Activated T-helper 9 cell treated with anti-CD3 and anti-CD28 coated beads, Interleukin-2, amount 50 U/mL, for 16 hours (primary cell): ENCODE measurements at regions not wholly inside any gene's neighbourhood (a gene's known extent, or its start where the extent isn't known, plus 50 kb on each side); places are given as distances from the start of the nearest gene placed in this dataset.

Source experiments
- DNase-seq: peaks from one replicate; pipeline ENCODE4 v3.0.0-alpha.2; 2020; ENCODE audit warnings: low read depth

- no peak for DNase-seq
Observed at GRCh38 chr15:96225642-96226259, 104.7 kb upstream of the NR2F2 start.

DNA sequence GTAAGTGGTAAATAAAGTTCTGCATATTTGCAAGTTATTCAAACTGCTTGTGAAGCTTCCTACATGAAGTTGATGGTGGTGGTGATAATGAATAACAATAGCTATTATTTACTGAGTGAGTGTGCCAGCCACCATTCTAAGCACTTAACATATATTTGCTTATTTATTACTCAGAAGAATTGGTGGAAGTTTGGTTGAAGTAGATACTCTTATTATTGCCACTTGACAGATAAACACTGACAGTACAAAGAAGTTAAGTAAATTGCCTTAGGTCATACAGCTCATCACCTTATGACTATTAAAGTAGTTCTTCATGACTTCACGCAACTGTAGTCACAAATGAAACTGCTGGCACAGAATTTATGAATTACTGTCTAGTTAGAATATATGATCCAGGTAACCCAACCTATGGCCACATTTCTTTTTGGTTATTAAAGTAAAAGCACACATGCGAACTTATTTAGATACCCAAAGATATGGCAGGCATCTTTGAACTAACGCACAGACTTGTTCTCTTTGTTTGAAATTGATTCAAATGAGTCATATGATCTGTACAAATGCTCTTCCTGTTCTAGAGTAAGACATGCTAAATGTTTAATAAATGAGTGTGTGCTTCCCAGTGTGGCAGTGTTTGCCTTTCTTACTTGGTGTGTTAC, 99.8 kb upstream of the NR2F2 start:
- no peak for DNase-seq

GRCh38 chr15:96232335-96232734, 98.2 kb upstream of the NR2F2 start:
- no peak for DNase-seq

- DNase-seq, result no peak
Observed at GRCh38 chr15:96234109-96234892, 96.2 kb upstream of the NR2F2 start.

GRCh38 chr15:96237002-96237401, 93.5 kb upstream of the NR2F2 start:
- DNase-seq, result no peak

DNA sequence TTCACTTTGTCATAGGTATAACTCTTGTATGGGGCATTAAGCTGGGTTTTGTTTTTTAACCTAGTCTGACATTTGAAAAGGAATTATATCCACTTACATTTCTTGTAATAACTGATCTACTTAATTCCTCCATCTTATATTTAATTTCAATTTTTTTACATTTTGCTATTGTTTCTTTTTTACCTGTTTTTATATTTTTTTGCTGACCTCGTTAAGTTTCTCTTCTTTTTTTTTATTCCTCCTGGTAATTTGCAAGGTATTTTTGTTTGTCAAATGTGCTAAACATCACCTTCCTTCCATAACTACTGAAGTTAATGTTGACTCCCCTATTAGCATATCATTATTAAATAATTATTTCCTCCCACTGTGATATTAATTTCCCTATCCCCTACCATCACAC, 87.7 kb upstream of the NR2F2 start:
- no peak for DNase-seq

GRCh38 chr15:96243701-96244100, 86.8 kb upstream of the NR2F2 start:
- no peak for DNase-seq

- DNase-seq, result no peak
Observed at GRCh38 chr15:96245252-96245651, 85.2 kb upstream of the NR2F2 start.

DNA sequence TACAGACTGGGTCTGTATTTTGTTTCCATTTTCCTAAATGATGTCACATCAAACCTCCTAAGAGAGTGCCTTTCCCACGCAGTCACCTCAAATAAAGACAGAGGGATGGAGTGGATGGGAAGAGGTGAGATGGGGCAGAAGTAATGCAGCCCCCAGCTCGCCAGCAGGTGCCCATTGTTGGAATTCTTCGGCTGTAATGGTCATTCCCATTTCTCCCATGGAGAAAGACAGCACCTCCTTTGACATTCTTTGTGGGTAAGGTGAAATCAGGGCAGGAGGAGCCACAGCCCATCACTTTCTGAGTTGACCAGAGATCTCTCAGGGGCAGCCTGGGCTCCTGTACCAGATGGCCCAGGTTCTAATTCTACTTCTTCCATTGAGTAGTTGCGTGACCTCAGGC, 84.4 kb upstream of the NR2F2 start:
- DNase-seq, result no peak

DNA sequence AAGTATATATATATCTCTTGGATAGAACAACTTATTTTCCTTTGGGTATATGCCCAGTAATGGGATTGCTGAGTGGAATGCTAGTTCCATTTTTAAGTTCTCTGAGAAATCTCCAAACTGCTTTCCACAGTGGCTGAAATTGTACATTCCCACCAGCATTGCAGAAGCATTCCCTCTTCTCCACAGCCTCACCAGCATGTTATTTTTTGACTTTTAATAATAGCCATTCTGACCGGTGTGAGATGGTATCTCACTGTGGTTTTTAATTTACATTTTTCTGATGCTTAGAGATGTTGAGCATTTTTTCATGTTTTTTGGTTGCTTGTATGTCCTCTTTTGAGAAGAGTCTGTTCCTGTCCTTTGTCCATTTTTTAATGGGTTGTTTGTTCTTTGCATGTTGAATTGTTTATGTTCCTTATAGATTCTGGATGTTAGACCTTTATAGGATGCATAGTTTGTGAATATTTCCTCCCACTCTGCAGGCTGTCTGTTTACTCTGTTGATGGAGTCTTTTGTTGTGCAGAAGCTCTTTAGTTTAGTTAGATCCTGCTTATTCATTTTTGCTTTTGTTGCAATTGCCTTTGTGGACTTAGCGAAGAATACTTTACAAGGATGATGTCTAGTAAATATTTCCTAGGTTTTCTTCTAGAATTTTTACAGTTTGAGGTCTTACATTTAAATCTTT, 82.7 kb upstream of the NR2F2 start:
- no peak for DNase-seq

- DNase-seq, result no peak
Observed at GRCh38 chr15:96252148-96252547, 78.4 kb upstream of the NR2F2 start.

- no peak for DNase-seq
Observed at GRCh38 chr15:96253006-96253747, 77.3 kb upstream of the NR2F2 start.

DNA sequence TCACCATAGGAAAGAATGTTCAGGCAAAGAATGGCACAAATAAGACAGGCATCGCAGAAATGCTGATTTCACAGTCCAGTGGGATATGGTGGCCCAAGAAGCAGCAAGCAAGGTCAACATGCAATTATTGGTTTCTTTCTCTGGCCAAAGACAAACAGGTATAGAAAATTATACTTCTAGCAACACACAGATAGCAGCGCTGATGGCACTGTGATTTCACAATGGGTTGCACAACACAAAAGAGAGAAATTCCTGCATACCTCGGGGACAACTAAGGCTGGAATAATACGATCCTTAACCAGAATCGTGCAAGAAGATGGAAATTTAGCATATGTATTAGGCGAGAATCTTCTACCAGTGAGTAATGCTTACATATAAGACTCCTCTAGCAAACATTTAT, 76.3 kb upstream of the NR2F2 start:
- no peak for DNase-seq

GRCh38 chr15:96255599-96255998, 74.9 kb upstream of the NR2F2 start:
- no peak for DNase-seq

DNA sequence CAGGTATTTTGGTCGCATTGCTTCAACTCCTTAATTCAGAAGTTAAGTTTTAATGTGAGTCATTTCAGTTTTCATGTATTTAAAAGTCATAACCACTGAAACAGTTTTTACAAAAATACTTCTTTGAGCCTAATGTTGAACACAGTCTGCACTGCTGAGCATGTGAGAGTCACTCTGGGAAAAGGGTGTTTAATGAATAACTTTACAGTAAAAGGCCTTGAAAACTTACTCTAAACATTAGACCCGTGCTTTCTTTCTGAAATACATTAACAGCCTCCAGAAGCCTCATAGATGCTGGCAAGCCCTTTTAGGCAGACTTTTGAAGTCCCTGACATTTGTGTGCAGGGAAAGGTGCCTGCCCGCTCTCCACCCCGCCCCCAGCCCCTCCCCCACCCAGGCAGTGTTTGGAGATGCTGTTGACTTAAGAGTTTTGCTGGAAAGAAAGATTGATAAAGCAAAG, 68.9 kb upstream of the NR2F2 start:
- DNase-seq, result no peak

DNA sequence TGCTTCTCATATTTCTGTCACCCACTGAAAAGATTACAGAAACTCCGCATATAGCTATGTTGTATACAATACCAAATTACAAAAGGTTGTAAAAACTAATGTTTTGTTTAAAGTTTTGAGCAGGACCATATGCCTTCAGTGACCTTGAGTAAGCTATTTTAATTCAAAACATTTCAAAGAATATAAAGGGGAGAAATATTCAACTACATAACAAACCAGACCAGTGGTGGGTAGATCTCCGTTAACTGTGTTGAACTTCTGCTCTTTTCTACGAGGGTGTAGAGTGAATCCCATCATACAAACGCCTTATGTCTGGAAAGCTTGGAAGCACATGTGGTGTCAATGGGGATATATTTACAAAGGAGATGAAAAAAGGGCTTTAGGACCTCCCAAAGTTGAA, 68.4 kb upstream of the NR2F2 start:
- no peak for DNase-seq

DNA sequence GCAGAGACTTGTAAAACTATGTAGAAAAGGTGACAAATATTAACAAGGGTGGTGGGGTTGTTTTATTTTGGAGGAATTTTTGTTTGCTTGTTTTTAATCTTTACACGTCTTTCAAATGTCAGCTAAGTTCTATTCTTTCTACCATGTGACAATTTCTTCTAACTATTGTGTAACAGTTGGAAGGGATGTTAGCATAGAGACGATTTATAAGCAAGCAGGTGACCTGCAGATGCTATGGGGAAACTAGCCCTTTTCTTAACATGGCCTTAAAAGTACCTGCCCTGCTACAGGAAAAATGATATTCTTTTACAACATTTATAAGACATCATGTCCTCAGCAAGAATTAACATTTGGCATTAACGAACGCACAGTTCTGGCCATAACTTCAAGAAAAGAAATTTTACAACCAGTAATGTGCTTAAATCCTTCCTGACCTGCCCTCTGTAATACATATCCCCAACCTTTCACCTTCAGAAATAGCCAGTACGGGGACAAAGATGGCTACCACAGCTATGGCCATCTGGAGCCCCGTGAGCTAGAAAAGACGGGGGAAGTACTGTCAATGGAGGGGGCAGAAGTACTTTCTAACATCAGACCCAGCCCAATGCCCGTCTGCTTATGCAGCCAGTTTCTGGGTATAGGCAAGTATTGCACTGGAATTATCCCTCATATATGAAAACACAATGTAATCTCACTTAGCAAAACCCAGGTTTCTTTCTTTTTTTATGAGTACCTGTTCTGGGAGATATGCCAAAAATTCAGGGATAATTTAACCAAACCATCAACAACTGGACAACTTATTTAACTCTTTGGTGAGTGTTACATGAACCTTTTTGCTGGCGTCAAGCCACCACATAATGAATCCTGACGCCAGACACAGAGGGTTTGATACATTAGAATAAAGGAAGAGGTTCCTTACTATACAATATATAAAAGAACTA, 67.7 kb upstream of the NR2F2 start:
- DNase-seq, result no peak

DNA sequence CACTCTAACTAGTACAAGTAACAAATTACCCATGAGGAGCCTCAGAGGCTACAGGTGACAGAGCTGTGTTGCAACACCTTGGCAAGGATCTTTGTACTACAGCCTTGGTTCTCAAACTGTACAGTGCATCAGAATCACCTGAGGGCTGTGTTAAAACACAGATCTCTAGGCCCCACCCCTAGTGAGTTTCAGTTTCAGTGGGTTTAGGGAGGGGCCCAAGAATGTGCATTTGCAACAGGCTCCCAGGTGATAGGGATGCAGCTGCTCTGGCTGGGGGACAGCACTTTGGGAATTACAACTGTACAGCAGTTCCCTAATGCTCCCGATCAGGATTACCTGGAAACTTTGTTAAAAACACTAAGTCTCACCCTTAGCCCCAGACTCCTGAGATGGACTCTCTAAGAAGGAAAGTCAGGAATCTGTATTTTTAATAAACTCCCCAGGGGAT, 66.1 kb upstream of the NR2F2 start:
- DNase-seq, result no peak

GRCh38 chr15:96264801-96265515, 65.5 kb upstream of the NR2F2 start:
- DNase-seq, result no peak

DNA sequence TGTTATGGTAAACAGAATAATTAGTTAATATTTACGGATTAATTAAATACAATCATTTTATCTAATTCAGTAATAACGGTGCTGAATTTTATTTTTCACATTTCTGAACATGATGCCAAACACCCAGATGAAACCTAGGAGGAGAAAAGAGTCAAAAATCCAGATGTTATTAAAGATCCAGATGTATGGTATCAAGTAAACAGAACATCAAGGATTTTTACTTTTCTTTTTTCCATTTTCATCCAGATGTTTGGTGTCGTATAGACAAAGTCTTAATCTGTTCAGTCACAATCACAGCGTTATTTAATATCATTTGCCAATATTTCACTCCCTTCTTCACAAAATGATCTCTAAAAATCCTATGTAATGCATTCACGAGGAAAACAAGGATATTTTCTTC, 64.0 kb upstream of the NR2F2 start:
- DNase-seq, result no peak
